Vagina (tissue), 2 donors: ENCODE measurements at regions not wholly inside any gene's neighbourhood (a gene's known extent, or its start where the extent isn't known, plus 50 kb on each side); places are given as distances from the start of the nearest gene placed in this dataset.

ENCODE experiments used
- CTCF ChIP-seq, 3 experiments: fragments of 450-650 bp in 2 of 3; fragments of 200-600 bp in 1 of 3; sonication (generic) in 1 of 3; IDR thresholded peaks; one replicate each; pipeline ENCODE4 v1.5.1; 2017 to 2019; ENCODE audit warnings: antibody characterized with exemption in 3 of 3, mild to moderate bottlenecking in 2 of 3, moderate library complexity in 2 of 3
- POLR2AphosphoS5 ChIP-seq, 2 donors: sonication (generic); formaldehyde crosslinking; IDR thresholded peaks; one replicate each; pipeline ENCODE4 v1.9.0; 2017; ENCODE audit warnings: antibody characterized with exemption in 2 of 2, mild to moderate bottlenecking in 2 of 2, low read depth in 1 of 2; ENCODE audit not compliant: insufficient read depth in 1 of 2

- TF ChIP-seq CTCF (IDR thresholded peaks at IDR 0.05) (no peak), POLR2AphosphoS5 (IDR thresholded peaks at IDR 0.05; ENCODE audit: insufficient read depth in 1 of 2, low read depth in 1 of 2) (no peak)
Observed at GRCh38 chr4:160795216-160795615, 1368.6 kb downstream of the FSTL5 start.
